NOMO-1 treated with DMSO at 0.1 percent for 48 hours (cell line): ENCODE measurements at regions not wholly inside any gene's neighbourhood (a gene's known extent, or its start where the extent isn't known, plus 50 kb on each side); places are given as distances from the start of the nearest gene placed in this dataset.
"Not testable (repeated sequence)": the region's sequence is repeated elsewhere in the genome, so short reads cannot be mapped to it uniquely, and the experiment has no call there.

Source experiments
- DNase-seq: peaks from one replicate; lab custom pipeline; 2025; ENCODE audit not compliant: unreplicated experiment; lab: John Stamatoyannopoulos, UW

GRCh38 chr6:92329208-92329847 is 1090.0 kb downstream of the EPHA7 start:
- no peak for DNase-seq

- no peak for DNase-seq
These were observed 1104.0 kb downstream of the EPHA7 start for GRCh38 chr6:92315312-92315711.

GRCh38 chr6:92297101-92297500 is 1122.3 kb downstream of the EPHA7 start:
- no peak for DNase-seq

- no peak for DNase-seq
These were observed 1127.3 kb downstream of the EPHA7 start for GRCh38 chr6:92292067-92292466.

GRCh38 chr6:92289831-92290230 is 1129.5 kb downstream of the EPHA7 start:
- no peak for DNase-seq

GRCh38 chr6:92281571-92282076 is 1137.7 kb downstream of the EPHA7 start:
- DNase-seq, result no peak

GRCh38 chr6:92275150-92275549 is 1144.2 kb downstream of the EPHA7 start:
- DNase-seq, result no peak

- DNase-seq, result no peak
These were observed 1144.8 kb downstream of the EPHA7 start for GRCh38 chr6:92274588-92274987.

GRCh38 chr6:92273694-92274093 is 1145.7 kb downstream of the EPHA7 start:
- DNase-seq, result no peak

- DNase-seq, result no peak
These were observed 1148.3 kb downstream of the EPHA7 start for GRCh38 chr6:92271091-92271490.

- no peak for DNase-seq
These were observed 1149.0 kb downstream of the EPHA7 start for GRCh38 chr6:92270365-92270764.

GRCh38 chr6:92267335-92267734 is 1152.0 kb downstream of the EPHA7 start:
- DNase-seq, result no peak

GRCh38 chr6:92263864-92264263 is 1155.5 kb downstream of the EPHA7 start:
- DNase-seq, result no peak

GRCh38 chr6:92259171-92259570 is 1160.2 kb downstream of the EPHA7 start:
- no peak for DNase-seq

- no peak for DNase-seq
These were observed 1176.0 kb downstream of the EPHA7 start for GRCh38 chr6:92243315-92243714.

- DNase-seq, result no peak
These were observed 1188.1 kb downstream of the EPHA7 start for GRCh38 chr6:92231171-92231701.

GRCh38 chr6:92219987-92220386 is 1199.4 kb downstream of the EPHA7 start:
- not testable (repeated sequence) for DNase-seq

- no peak for DNase-seq
These were observed 1202.6 kb downstream of the EPHA7 start for GRCh38 chr6:92216717-92217116.

GRCh38 chr6:92201618-92202017 is 1217.7 kb downstream of the EPHA7 start:
- no peak for DNase-seq

- DNase-seq, result no peak
These were observed 1223.0 kb downstream of the EPHA7 start for GRCh38 chr6:92196325-92196724.

GRCh38 chr6:92195796-92196195 is 1223.6 kb downstream of the EPHA7 start:
- no peak for DNase-seq

- no peak for DNase-seq
These were observed 1231.3 kb downstream of the EPHA7 start for GRCh38 chr6:92188016-92188415.

- no peak for DNase-seq
These were observed 1234.4 kb downstream of the EPHA7 start for GRCh38 chr6:92184933-92185332.
